ENCODE measurements at regions not wholly inside any gene's neighbourhood (a gene's known extent, or its start where the extent isn't known, plus 50 kb on each side); places are given as distances from the start of the nearest gene placed in this dataset.

DNA sequence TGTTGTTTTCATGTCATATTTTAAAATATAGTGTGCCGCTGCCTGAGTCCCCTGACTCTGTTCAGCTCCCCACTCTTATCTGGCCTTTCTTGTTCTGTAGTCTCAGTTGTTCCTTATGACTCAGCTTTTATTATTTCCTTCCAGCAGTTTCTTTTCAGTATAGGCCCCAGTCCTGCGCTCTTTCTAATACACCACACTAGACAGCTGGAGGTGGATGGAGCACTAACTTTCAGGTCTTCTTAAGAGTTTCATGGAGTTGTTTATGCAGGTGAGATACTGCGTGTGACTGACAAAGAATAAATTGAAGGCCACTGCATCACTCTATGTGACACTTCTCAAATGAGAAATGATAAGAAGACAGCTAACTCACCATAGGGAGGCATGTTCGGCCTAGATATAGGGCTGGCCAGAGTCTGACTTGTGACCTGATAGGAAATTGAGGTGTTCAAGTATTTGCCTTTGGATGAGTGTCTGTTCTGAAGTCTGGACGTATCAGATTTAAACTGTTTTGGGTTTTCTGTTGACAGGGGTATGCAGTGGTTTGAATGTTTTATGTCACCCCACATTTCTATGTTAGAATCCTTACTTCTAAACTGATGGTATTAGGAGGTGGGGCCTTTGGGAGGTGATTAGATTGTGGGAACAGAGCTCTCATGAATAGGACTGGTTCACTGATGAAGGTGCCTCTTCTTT, 60.8 kb upstream of the CLMN start:
- TF ChIP-seq POLR2AphosphoS5 (IDR thresholded peaks at IDR 0.05; ENCODE audit: low read depth, low read length) = no peak
- no peak for TF ChIP-seq TAF1 (IDR thresholded peaks at IDR 0.05; ENCODE audit: borderline replicate concordance, insufficient read depth, low read length)
- no peak for TF ChIP-seq REST (IDR thresholded peaks at IDR 0.05; ENCODE audit: insufficient read depth in 1 of 2, low read depth in 2 of 2, low read length in 2 of 2)
- TF ChIP-seq SIN3A (IDR thresholded peaks at IDR 0.05; ENCODE audit: borderline replicate concordance, insufficient read depth, low read length) = no peak
- TF ChIP-seq FOXP2 (optimal IDR thresholded peaks at IDR 0.05; ENCODE audit: borderline replicate concordance, extremely low read depth, extremely low read length, insufficient read depth) = no peak
